Thyroid gland (tissue), 4 donors: ENCODE measurements at regions not wholly inside any gene's neighbourhood (a gene's known extent, or its start where the extent isn't known, plus 50 kb on each side); places are given as distances from the start of the nearest gene placed in this dataset.

ENCODE experiments used
- CTCF ChIP-seq, 6 experiments: fragments of 200-600 bp in 3 of 6; fragments of 450-650 bp in 3 of 6; sonication (generic) in 3 of 6; IDR thresholded peaks; one replicate each; pipeline ENCODE4 v1.5.1; 2016 to 2019; ENCODE audit warnings: antibody characterized with exemption in 6 of 6, mild to moderate bottlenecking in 2 of 6, inconsistent platforms in 1 of 6, moderate library complexity in 1 of 6
- POLR2A ChIP-seq, 2 donors: fragments of 450-650 bp; IDR thresholded peaks; one replicate each; pipeline ENCODE4 v1.6.1; 2017; ENCODE audit warnings: antibody characterized with exemption in 2 of 2, mild to moderate bottlenecking in 2 of 2, moderate library complexity in 1 of 2

GRCh38 chr4:126834854-126835253 is 797.9 kb upstream of the INTU start:
- no peak for TF ChIP-seq CTCF (IDR thresholded peaks at IDR 0.05)
- TF ChIP-seq POLR2A (IDR thresholded peaks at IDR 0.05): no peak
